ENCODE measurements at regions not wholly inside any gene's neighbourhood (a gene's known extent, or its start where the extent isn't known, plus 50 kb on each side); places are given as distances from the start of the nearest gene placed in this dataset.
"Not testable (repeated sequence)": the region's sequence is repeated elsewhere in the genome, so short reads cannot be mapped to it uniquely, and the experiment has no call there.

GRCh38 chr21:6158171-6158570 lies 4363.2 kb upstream of the TPTE start:
- not testable (repeated sequence) for TF ChIP-seq POLR2A, CTCF (IDR thresholded peaks at IDR 0.05)

Measured in lower leg skin (tissue), 3 donors.